HK-2 (cell line): ENCODE measurements at regions not wholly inside any gene's neighbourhood (a gene's known extent, or its start where the extent isn't known, plus 50 kb on each side); places are given as distances from the start of the nearest gene placed in this dataset.
"Not testable (repeated sequence)": the region's sequence is repeated elsewhere in the genome, so short reads cannot be mapped to it uniquely, and the experiment has no call there.

Experiments
- DNase-seq: peaks from one replicate; pipeline ENCODE4 v3.0.0-alpha.2; 2018; ENCODE audit not compliant: unreplicated experiment

GRCh38 chr1:143764831-143765230 is 207.0 kb downstream of the FAM72C start:
- not testable (repeated sequence) for DNase-seq

GRCh38 chr1:143760366-143760765 is 211.4 kb downstream of the FAM72C start:
- DNase-seq = not testable (repeated sequence)

- DNase-seq = not testable (repeated sequence)
These were observed 215.8 kb downstream of the FAM72C start for GRCh38 chr1:143755961-143756360.

GRCh38 chr1:143748906-143749305 is 222.9 kb downstream of the FAM72C start:
- no peak for DNase-seq

- no peak for DNase-seq
These were observed 235.2 kb downstream of the FAM72C start for GRCh38 chr1:143736562-143736961.

GRCh38 chr1:143735764-143736461 is 235.9 kb downstream of the FAM72C start:
- peak; percentile 72 for DNase-seq

GRCh38 chr1:143734261-143734660 is 237.5 kb downstream of the FAM72C start:
- DNase-seq = not testable (repeated sequence)

- DNase-seq = not testable (repeated sequence)
These were observed 240.9 kb downstream of the FAM72C start for GRCh38 chr1:143730890-143731289.

- DNase-seq = peak; percentile 69
These were observed 242.2 kb downstream of the FAM72C start for GRCh38 chr1:143729449-143730111.

GRCh38 chr1:143728802-143729448 is 242.9 kb downstream of the FAM72C start:
- DNase-seq = not testable (repeated sequence)

GRCh38 chr1:143727263-143727662 is 244.5 kb downstream of the FAM72C start:
- DNase-seq = no peak

GRCh38 chr1:143721024-143721373 is 250.8 kb downstream of the FAM72C start:
- no peak for DNase-seq

GRCh38 chr1:143720087-143721023 is 251.4 kb downstream of the FAM72C start:
- DNase-seq = no peak

GRCh38 chr1:143718524-143718923 is 253.3 kb downstream of the FAM72C start:
- DNase-seq = no peak

- DNase-seq = no peak
These were observed 253.8 kb downstream of the FAM72C start for GRCh38 chr1:143718021-143718420.

GRCh38 chr1:143717434-143717833 is 254.4 kb downstream of the FAM72C start:
- no peak for DNase-seq

GRCh38 chr1:143714913-143715312 is 256.9 kb downstream of the FAM72C start:
- DNase-seq = not testable (repeated sequence)

GRCh38 chr1:143709606-143710259 is 262.1 kb downstream of the FAM72C start:
- DNase-seq = peak; percentile 5

GRCh38 chr1:143702739-143703138 is 269.0 kb downstream of the FAM72C start:
- not testable (repeated sequence) for DNase-seq

GRCh38 chr1:143699731-143700130 is 272.1 kb downstream of the FAM72C start:
- no peak for DNase-seq

- no peak for DNase-seq
These were observed 272.7 kb downstream of the FAM72C start for GRCh38 chr1:143699115-143699514.
